ENCODE measurements at regions not wholly inside any gene's neighbourhood (a gene's known extent, or its start where the extent isn't known, plus 50 kb on each side); places are given as distances from the start of the nearest gene placed in this dataset.

DNA sequence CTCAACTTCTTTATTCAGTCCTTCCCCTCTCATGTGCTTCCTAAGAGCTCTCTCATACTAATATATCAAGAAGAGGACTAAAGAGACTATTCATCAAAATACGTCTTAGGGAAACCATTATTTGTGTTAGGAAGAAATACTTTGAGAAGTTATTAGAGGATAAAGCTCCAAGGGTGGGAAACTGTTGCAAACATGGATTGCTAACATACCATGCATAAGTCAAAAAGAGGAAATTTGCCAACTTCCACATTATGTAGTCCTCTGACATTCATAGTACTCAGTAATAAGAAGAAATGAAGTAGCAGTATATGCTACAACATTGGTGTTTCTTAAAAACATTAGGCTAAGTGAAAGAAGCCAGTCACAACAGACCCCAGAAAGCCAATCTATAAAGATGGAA lies 128.8 kb upstream of the CLEC14A start:
- POLR2A ChIA-PET: no interaction called here
- DNase-seq (ENCODE audit: low spot score) (no peak), ATAC-seq (no peak)
- TF ChIP-seq FOXK1 (CRISPR knock-in tag; IDR thresholded peaks at IDR 0.05) (no peak), KAT7 (CRISPR knock-in tag; IDR thresholded peaks at IDR 0.05; ENCODE audit: borderline replicate concordance) (no peak), RELA (CRISPR knock-in tag; IDR thresholded peaks at IDR 0.05; ENCODE audit: borderline replicate concordance) (no peak), ARID4B (CRISPR knock-in tag; IDR thresholded peaks at IDR 0.05; ENCODE audit: borderline replicate concordance) (no peak), E2F1 (CRISPR knock-in tag; IDR thresholded peaks at IDR 0.05) (no peak), FOXP1 (CRISPR knock-in tag; IDR thresholded peaks at IDR 0.05; ENCODE audit: borderline replicate concordance) (no peak), SOX15 (CRISPR knock-in tag; IDR thresholded peaks at IDR 0.05) (no peak), ZNF416 (CRISPR knock-in tag; IDR thresholded peaks at IDR 0.05) (no peak), MXD4 (CRISPR knock-in tag; IDR thresholded peaks at IDR 0.05; ENCODE audit: borderline replicate concordance) (no peak), ESRRA (CRISPR knock-in tag; IDR thresholded peaks at IDR 0.05; ENCODE audit: borderline replicate concordance) (no peak), CBFB (CRISPR knock-in tag; IDR thresholded peaks at IDR 0.05; ENCODE audit: low read depth) (no peak), CDX4 (CRISPR knock-in tag; IDR thresholded peaks at IDR 0.05; ENCODE audit: borderline replicate concordance) (no peak), ERG (CRISPR knock-in tag; IDR thresholded peaks at IDR 0.05) (no peak), AR (CRISPR knock-in tag; IDR thresholded peaks at IDR 0.05) (no peak), SMAD3 (CRISPR knock-in tag; IDR thresholded peaks at IDR 0.05; ENCODE audit: borderline replicate concordance) (no peak), ZNF232 (CRISPR knock-in tag; IDR thresholded peaks at IDR 0.05) (no peak)
- TF ChIP-seq, protein P1, sequence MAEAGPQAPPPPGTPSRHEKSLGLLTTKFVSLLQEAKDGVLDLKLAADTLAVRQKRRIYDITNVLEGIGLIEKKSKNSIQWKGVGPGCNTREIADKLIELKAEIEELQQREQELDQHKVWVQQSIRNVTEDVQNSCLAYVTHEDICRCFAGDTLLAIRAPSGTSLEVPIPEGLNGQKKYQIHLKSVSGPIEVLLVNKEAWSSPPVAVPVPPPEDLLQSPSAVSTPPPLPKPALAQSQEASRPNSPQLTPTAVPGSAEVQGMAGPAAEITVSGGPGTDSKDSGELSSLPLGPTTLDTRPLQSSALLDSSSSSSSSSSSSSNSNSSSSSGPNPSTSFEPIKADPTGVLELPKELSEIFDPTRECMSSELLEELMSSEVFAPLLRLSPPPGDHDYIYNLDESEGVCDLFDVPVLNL (CRISPR knock-in tag; IDR thresholded peaks at IDR 0.05; ENCODE audit: borderline replicate concordance, low read depth): no peak
- TF ChIP-seq, protein P2, sequence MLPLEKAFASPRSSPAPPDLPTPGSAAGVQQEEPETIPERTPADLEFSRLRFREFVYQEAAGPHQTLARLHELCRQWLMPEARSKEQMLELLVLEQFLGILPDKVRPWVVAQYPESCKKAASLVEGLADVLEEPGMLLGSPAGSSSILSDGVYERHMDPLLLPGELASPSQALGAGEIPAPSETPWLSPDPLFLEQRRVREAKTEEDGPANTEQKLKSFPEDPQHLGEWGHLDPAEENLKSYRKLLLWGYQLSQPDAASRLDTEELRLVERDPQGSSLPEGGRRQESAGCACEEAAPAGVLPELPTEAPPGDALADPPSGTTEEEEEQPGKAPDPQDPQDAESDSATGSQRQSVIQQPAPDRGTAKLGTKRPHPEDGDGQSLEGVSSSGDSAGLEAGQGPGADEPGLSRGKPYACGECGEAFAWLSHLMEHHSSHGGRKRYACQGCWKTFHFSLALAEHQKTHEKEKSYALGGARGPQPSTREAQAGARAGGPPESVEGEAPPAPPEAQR (CRISPR knock-in tag; IDR thresholded peaks at IDR 0.05): no peak
- H3K9me3 Mint-ChIP-seq: peaks cover 16% of the 10 kb centered on the region
- no peaks in the 10 kb centered on the region for H3K36me3 Mint-ChIP-seq
- no peak overlapping the region for H3K27ac Mint-ChIP-seq
- CTCF ChIA-PET: no interaction called here
- H3K4me1 Mint-ChIP-seq: no peaks in the 10 kb centered on the region
- no peak overlapping the region for H3K4me3 Mint-ChIP-seq
- peaks cover 58% of the 10 kb centered on the region for H3K27me3 Mint-ChIP-seq (ENCODE audit: low read depth)

Data from WTC11 (cell line).